Testis (tissue), 2 donors: ENCODE measurements at regions not wholly inside any gene's neighbourhood (a gene's known extent, or its start where the extent isn't known, plus 50 kb on each side); places are given as distances from the start of the nearest gene placed in this dataset.

Experiments used
- DNase-seq: peaks from one replicate; pipeline ENCODE4 v3.0.0-alpha.2; 2019
- H3K27ac ChIP-seq, 2 donors: fragments of 200-600 bp; sonication (generic); one replicate each; pipeline ENCODE4 v1.5.1; 2019
- H3K27me3 ChIP-seq: fragments of 200-600 bp; sonication (generic); one replicate; pipeline ENCODE4 v1.5.1; 2019
- H3K36me3 ChIP-seq: fragments of 200-600 bp; sonication (generic); one replicate; pipeline ENCODE4 v1.5.1; 2017; ENCODE audit warnings: low read depth; ENCODE audit errors: missing control alignments
- H3K4me1 ChIP-seq: fragments of 200-600 bp; sonication (generic); one replicate; pipeline ENCODE4 v1.5.1; 2019
- H3K4me3 ChIP-seq, 2 donors: fragments of 200-600 bp; sonication (generic); one replicate each; pipeline ENCODE4 v1.5.1; 2017 to 2019
- H3K9me3 ChIP-seq: fragments of 200-600 bp; sonication (generic); one replicate; pipeline ENCODE4 v1.5.1; 2017
- CTCF ChIP-seq, 3 experiments: fragments of 450-650 bp in 2 of 3; fragments of 200-600 bp in 1 of 3; sonication (generic) in 1 of 3; IDR thresholded peaks; one replicate each; pipeline ENCODE4 v1.5.1; 2016 to 2019; ENCODE audit warnings: antibody characterized with exemption in 3 of 3, mild to moderate bottlenecking in 2 of 3, moderate library complexity in 1 of 3
- POLR2A ChIP-seq: fragments of 450-650 bp; IDR thresholded peaks from one replicate; pipeline ENCODE4 v1.6.1; 2017; ENCODE audit warnings: antibody characterized with exemption, mild to moderate bottlenecking, moderate library complexity
- WGBS, 2 donors: methylation state at CpG; one replicate each; pipeline ENCODE4 v1.1.5; 2018; 5-methylcytosine and 5-hydroxymethylcytosine counted together
- intact Hi-C: fragments of 100-400 bp; cut with DNase I; formaldehyde crosslinking; loops from one replicate; pipeline ENCODE4 v1.15.1; 2023; ENCODE audit warnings: low total_unique reads

GRCh38 chr9:93900971-93901861, 53.9 kb downstream of the BARX1 start:
- no peak overlapping the region for H3K27ac ChIP-seq
- H3K9me3 ChIP-seq = no peaks in the 10 kb centered on the region
- WGBS, 2 donors = 85 to 86% methylated on average over 12 to 13 of the region's 13 CpGs
- H3K4me3 ChIP-seq = no peak overlapping the region
- no peaks in the 10 kb centered on the region for H3K4me1 ChIP-seq
- no peak for TF ChIP-seq CTCF (IDR thresholded peaks at IDR 0.05)
- no peak for TF ChIP-seq POLR2A
- no peaks in the 10 kb centered on the region for H3K27me3 ChIP-seq
- no peaks in the 10 kb centered on the region for H3K36me3 ChIP-seq
- intact Hi-C loops = no loop called here
- no peak for DNase-seq

- no peaks in the 10 kb centered on the region for H3K27me3 ChIP-seq
- H3K4me1 ChIP-seq = no peaks in the 10 kb centered on the region
- H3K36me3 ChIP-seq = no peaks in the 10 kb centered on the region
- TF ChIP-seq CTCF (IDR thresholded peaks at IDR 0.05) = no peak
- TF ChIP-seq POLR2A = no peak
- intact Hi-C loops = no loop called here
- DNase-seq = no peak
- H3K4me3 ChIP-seq = no peak overlapping the region
- H3K27ac ChIP-seq = no peak overlapping the region
- no peaks in the 10 kb centered on the region for H3K9me3 ChIP-seq
- WGBS, 2 donors = 86 to 97% methylated on average over 5 of the region's 5 CpGs
These were observed 54.7 kb downstream of the BARX1 start for GRCh38 chr9:93900436-93900819.

- Histone ChIP-seq H3K36me3 (no peaks in the 10 kb centered on the region), H3K4me3 (no peak overlapping the region), H3K4me1 (no peaks in the 10 kb centered on the region), H3K9me3 (no peaks in the 10 kb centered on the region), H3K27me3 (no peaks in the 10 kb centered on the region), H3K27ac (no peak overlapping the region)
- intact Hi-C loops = no loop called here
- TF ChIP-seq POLR2A = no peak
- TF ChIP-seq CTCF (IDR thresholded peaks at IDR 0.05) = no peak
- WGBS, 2 donors = 81 to 94% methylated on average over 8 of the region's 8 CpGs
- no peak for DNase-seq
These were observed 55.3 kb downstream of the BARX1 start for GRCh38 chr9:93899609-93900435.

- Histone ChIP-seq H3K4me3 (no peak overlapping the region), H3K27me3 (no peaks in the 10 kb centered on the region), H3K4me1 (no peaks in the 10 kb centered on the region), H3K27ac (no peak overlapping the region), H3K36me3 (no peaks in the 10 kb centered on the region), H3K9me3 (no peaks in the 10 kb centered on the region)
- TF ChIP-seq POLR2A = no peak
- TF ChIP-seq CTCF (IDR thresholded peaks at IDR 0.05) = no peak
- intact Hi-C loops = no loop called here
- no peak for DNase-seq
- WGBS, 2 donors = 85 to 86% methylated on average over 16 to 17 of the region's 17 CpGs
These were observed 56.4 kb downstream of the BARX1 start for GRCh38 chr9:93898502-93899426.
